OCI-LY1 (cell line): ENCODE measurements at regions not wholly inside any gene's neighbourhood (a gene's known extent, or its start where the extent isn't known, plus 50 kb on each side); places are given as distances from the start of the nearest gene placed in this dataset.

Source experiments
- H2AFZ ChIP-seq: fragments of 200-600 bp; sonication (generic), shearing (Covaris generic); 2 replicates; pipeline ENCODE4 v1.6.0; 2014; ENCODE audit warnings: antibody characterized with exemption, mild to moderate bottlenecking, low read length
- H3F3A ChIP-seq: fragments of 200-600 bp; sonication (generic), shearing (Covaris generic); 2 replicates; pipeline ENCODE4 v1.6.0; 2014; ENCODE audit warnings: mild to moderate bottlenecking, antibody characterized with exemption, low read length, moderate library complexity; ENCODE audit not compliant: insufficient read depth
- H3K27ac ChIP-seq: fragments of 200-600 bp; sonication (generic); 2 replicates; pipeline ENCODE4 v1.5.1; 2014; ENCODE audit warnings: low read length, mixed run types, mild to moderate bottlenecking, low read depth; ENCODE audit not compliant: poor library complexity, severe bottlenecking
- H3K27me3 ChIP-seq: fragments of 200-600 bp; sonication (generic); 2 replicates; pipeline ENCODE4 v1.6.0; 2014; ENCODE audit warnings: antibody characterized with exemption, mild to moderate bottlenecking, low read length, moderate library complexity; ENCODE audit not compliant: insufficient read depth
- H3K36me3 ChIP-seq: fragments of 200-600 bp; sonication (generic); 2 replicates; pipeline ENCODE4 v1.6.1; 2014; ENCODE audit warnings: mild to moderate bottlenecking, antibody characterized with exemption, low read length, moderate library complexity, mixed read lengths; ENCODE audit not compliant: insufficient read depth
- H3K4me1 ChIP-seq: fragments of 200-600 bp; sonication (generic); 2 replicates; pipeline ENCODE4 v1.5.1; 2014; ENCODE audit warnings: mild to moderate bottlenecking, low read length, moderate library complexity; ENCODE audit not compliant: insufficient read depth, severe bottlenecking
- H3K4me2 ChIP-seq: fragments of 200-600 bp; sonication (generic), shearing (Covaris generic); 2 replicates; pipeline ENCODE4 v1.6.1; 2014; ENCODE audit warnings: low read length
- H3K4me3 ChIP-seq: fragments of 200-600 bp; sonication (generic); 2 replicates; pipeline ENCODE4 v1.5.1; 2014; ENCODE audit warnings: low read length, low read depth, mild to moderate bottlenecking, mixed read lengths; ENCODE audit not compliant: poor library complexity, severe bottlenecking
- H3K79me2 ChIP-seq: fragments of 200-600 bp; shearing (Covaris generic); 2 replicates; pipeline ENCODE4 v1.6.1; 2016; ENCODE audit warnings: mixed run types, low read length, mixed read lengths; ENCODE audit not compliant: insufficient read depth
- H3K9ac ChIP-seq: fragments of 200-600 bp; sonication (generic), shearing (Covaris generic); 2 replicates; pipeline ENCODE4 v1.6.1; 2014; ENCODE audit warnings: mild to moderate bottlenecking, low read length, mixed read lengths
- H3K9me2 ChIP-seq: fragments of 200-600 bp; sonication (generic), shearing (Covaris generic); 2 replicates; pipeline ENCODE4 v1.6.1; 2014; ENCODE audit warnings: low read depth, mild to moderate bottlenecking, low read length, mixed read lengths
- H3K9me3 ChIP-seq: fragments of 200-600 bp; shearing (Covaris generic); 2 replicates; pipeline ENCODE4 v1.6.1; 2014; ENCODE audit warnings: low read length, mixed read lengths
- H4K20me1 ChIP-seq: fragments of 200-600 bp; sonication (generic), shearing (Covaris generic); 2 replicates; pipeline ENCODE4 v1.6.0; 2016; ENCODE audit warnings: mild to moderate bottlenecking, low read length; ENCODE audit not compliant: insufficient read depth
- CTCF ChIP-seq: fragments of 200-600 bp; sonication (generic), shearing (Covaris generic); IDR thresholded peaks from 2 replicates; pipeline ENCODE4 v1.5.1; 2017; ENCODE audit warnings: mild to moderate bottlenecking, antibody characterized with exemption, low read length, moderate library complexity, mixed read lengths
- EZH2 ChIP-seq: fragments of 200-600 bp; sonication (generic), shearing (Covaris generic); IDR thresholded peaks from 2 replicates; pipeline ENCODE4 v1.8.0; 2017; ENCODE audit warnings: borderline replicate concordance, mixed run types, mild to moderate bottlenecking, antibody characterized with exemption, low read length, moderate library complexity, mixed read lengths

- H3F3A ChIP-seq = no peaks in the 10 kb centered on the region
- H3K4me1 ChIP-seq = no peaks in the 10 kb centered on the region
- no peak for TF ChIP-seq CTCF
- no peak for TF ChIP-seq EZH2
- H3K9me3 ChIP-seq = no peaks in the 10 kb centered on the region
- no peaks in the 10 kb centered on the region; the same call in 1 of the 2 replicates for H3K27me3 ChIP-seq
- no peak overlapping the region for H3K27ac ChIP-seq
- no peaks in the 10 kb centered on the region for H3K9me2 ChIP-seq
- H2AFZ ChIP-seq = no peak overlapping the region
- no peaks in the 10 kb centered on the region for H3K36me3 ChIP-seq
- H3K4me3 ChIP-seq = no peak overlapping the region
- H3K79me2 ChIP-seq = no peaks in the 10 kb centered on the region
- H3K4me2 ChIP-seq = no peak overlapping the region
- no peak overlapping the region for H3K9ac ChIP-seq
- H4K20me1 ChIP-seq = no peaks in the 10 kb centered on the region
These were observed 1491.2 kb downstream of the BRD1 start for GRCh38 chr22:48336339-48337060.

GRCh38 chr22:48335442-48336139, 1492.1 kb downstream of the BRD1 start:
- no peak overlapping the region for H2AFZ ChIP-seq
- H3K4me3 ChIP-seq = no peak overlapping the region
- no peaks in the 10 kb centered on the region for H3K9me3 ChIP-seq
- H3K9ac ChIP-seq = no peak overlapping the region
- H3K27me3 ChIP-seq = no peaks in the 10 kb centered on the region; the same call in 1 of the 2 replicates
- no peak overlapping the region for H3K4me2 ChIP-seq
- no peak overlapping the region for H3K27ac ChIP-seq
- no peaks in the 10 kb centered on the region for H3K36me3 ChIP-seq
- H3K4me1 ChIP-seq = no peaks in the 10 kb centered on the region
- no peak for TF ChIP-seq EZH2
- TF ChIP-seq CTCF = no peak
- no peaks in the 10 kb centered on the region for H3K9me2 ChIP-seq
- H3F3A ChIP-seq = no peaks in the 10 kb centered on the region
- H4K20me1 ChIP-seq = no peaks in the 10 kb centered on the region
- no peaks in the 10 kb centered on the region for H3K79me2 ChIP-seq

GRCh38 chr22:48334971-48335370, 1492.7 kb downstream of the BRD1 start:
- H3K4me2 ChIP-seq = no peak overlapping the region
- H3K9me3 ChIP-seq = no peaks in the 10 kb centered on the region
- H3K9me2 ChIP-seq = no peaks in the 10 kb centered on the region
- no peak overlapping the region for H3K4me3 ChIP-seq
- H3K4me1 ChIP-seq = no peaks in the 10 kb centered on the region
- no peak overlapping the region for H2AFZ ChIP-seq
- no peaks in the 10 kb centered on the region for H3F3A ChIP-seq
- TF ChIP-seq EZH2 (no peak), CTCF (no peak)
- H3K27me3 ChIP-seq = no peaks in the 10 kb centered on the region; the same call in 1 of the 2 replicates
- H3K36me3 ChIP-seq = no peaks in the 10 kb centered on the region
- H3K79me2 ChIP-seq = no peaks in the 10 kb centered on the region
- H3K9ac ChIP-seq = no peak overlapping the region
- no peaks in the 10 kb centered on the region for H4K20me1 ChIP-seq
- no peak overlapping the region for H3K27ac ChIP-seq
